ENCODE measurements at regions not wholly inside any gene's neighbourhood (a gene's known extent, or its start where the extent isn't known, plus 50 kb on each side); places are given as distances from the start of the nearest gene placed in this dataset.

GRCh38 chr18:59769129-59769865 is 72.1 kb upstream of the CCBE1 start:
- TF ChIP-seq CTCF (IDR thresholded peaks at IDR 0.05 in 2 of 3, conservative IDR thresholded peaks at IDR 0.05 in 1 of 3; ENCODE audit: borderline replicate concordance in 1 of 3, insufficient read depth in 1 of 3, low read depth in 2 of 3, low read length in 2 of 3): no peak
- no peak for TF ChIP-seq SP1 (IDR thresholded peaks at IDR 0.05; ENCODE audit: low read depth)
- no peak for TF ChIP-seq POLR2AphosphoS5 (IDR thresholded peaks at IDR 0.05; ENCODE audit: low read depth, low read length)
- no peak for TF ChIP-seq POLR2A (IDR thresholded peaks at IDR 0.05; ENCODE audit: borderline replicate concordance, extremely low read depth, insufficient read depth, insufficient read length)
- TF ChIP-seq REST (IDR thresholded peaks at IDR 0.05; ENCODE audit: low read depth): no peak
